ENCODE measurements at regions not wholly inside any gene's neighbourhood (a gene's known extent, or its start where the extent isn't known, plus 50 kb on each side); places are given as distances from the start of the nearest gene placed in this dataset.

- Histone ChIP-seq H2BK5ac (ENCODE audit: insufficient read length, low read length) (no peak overlapping the region), H2BK12ac (ENCODE audit: insufficient read length, low read depth, low read length) (no peak overlapping the region), H2AFZ (ENCODE audit: low read length) (no peak overlapping the region), H4K91ac (ENCODE audit: insufficient read length, low read depth, low read length) (no peak overlapping the region), H3K79me1 (ENCODE audit: insufficient read depth, low read depth, low read length, poor library complexity, severe bottlenecking) (no peaks in the 10 kb centered on the region), H3T11ph (ENCODE audit: low read length) (no peak overlapping the region), H2BK15ac (ENCODE audit: low read depth, low read length) (no peak overlapping the region), H3K14ac (ENCODE audit: insufficient read depth, low read length) (no peak overlapping the region), H3K18ac (ENCODE audit: insufficient read length, low read depth, low read length) (no peak overlapping the region), H3K23me2 (ENCODE audit: insufficient read length, low read depth, low read length, poor library complexity, severe bottlenecking) (no peaks in the 10 kb centered on the region), H4K5ac (ENCODE audit: insufficient read length, low read depth, low read length) (no peak overlapping the region), H4K20me1 (ENCODE audit: control insufficient read depth, insufficient read depth, insufficient read length) (no peaks in the 10 kb centered on the region), H3K23ac (ENCODE audit: insufficient read length, low read depth, low read length) (no peak overlapping the region), H4K8ac (replicated peaks; ENCODE audit: insufficient read length, low read depth, low read length) (no peak overlapping the region), H3K56ac (ENCODE audit: insufficient read length, low read depth, low read length) (no peak overlapping the region), H3K4me2 (ENCODE audit: insufficient read depth, insufficient read length, low read length) (no peak overlapping the region), H2BK120ac (ENCODE audit: low read depth, low read length, poor library complexity, severe bottlenecking) (no peak overlapping the region), H2BK20ac (ENCODE audit: low read depth, low read length, poor library complexity, severe bottlenecking) (no peak overlapping the region), H3K79me2 (ENCODE audit: insufficient read depth, low read length) (no peaks in the 10 kb centered on the region), H3K27me3 (ENCODE audit: insufficient read depth, low read length) (no peaks in the 10 kb centered on the region), H3K4ac (ENCODE audit: low read depth, low read length) (no peak overlapping the region), H3K27ac (ENCODE audit: insufficient read length, low read depth, low read length) (no peak overlapping the region), H3K4me1 (ENCODE audit: insufficient read depth, low read length) (no peaks in the 10 kb centered on the region; the same call in 1 of the 2 replicates), H2AK5ac (ENCODE audit: insufficient read length, low read length) (no peak overlapping the region), H3K9ac (ENCODE audit: extremely low read depth, insufficient read length, low read length) (no peak overlapping the region), H3K9me3 (ENCODE audit: control insufficient read depth, low read depth, low read length) (no peaks in the 10 kb centered on the region)
- Mint-ChIP-seq H3K27ac (peak overlapping the region in 1 of 3 experiments; percentile 89; a peak in 1 of 7 replicates), H3K4me1 (peaks cover 4 to 5% of the 10 kb centered on the region in 2 experiments), H3K27me3 (ENCODE audit: low read depth) (no peaks in the 10 kb centered on the region), H3K4me3 (no peak overlapping the region), H3K9me3 (no peaks in the 10 kb centered on the region; a peak in 1 of 5 replicates), H3K36me3 (ENCODE audit: insufficient read depth in 1 of 3, low read depth in 3 of 3) (no peaks in the 10 kb centered on the region)
- no CpG with 5 or more reads among the region's 12 CpGs for WGBS (ENCODE audit: extremely low coverage, insufficient read length, low lambda C conversion rate)
- TF ChIP-seq CTCF (conservative IDR thresholded peaks at IDR 0.05): no peak
- no peak for DNase-seq
These were observed 600.5 kb upstream of the ZP4 start for GRCh38 chr1:238491265-238491664.
